ENCODE measurements at regions not wholly inside any gene's neighbourhood (a gene's known extent, or its start where the extent isn't known, plus 50 kb on each side); places are given as distances from the start of the nearest gene placed in this dataset.

DNA sequence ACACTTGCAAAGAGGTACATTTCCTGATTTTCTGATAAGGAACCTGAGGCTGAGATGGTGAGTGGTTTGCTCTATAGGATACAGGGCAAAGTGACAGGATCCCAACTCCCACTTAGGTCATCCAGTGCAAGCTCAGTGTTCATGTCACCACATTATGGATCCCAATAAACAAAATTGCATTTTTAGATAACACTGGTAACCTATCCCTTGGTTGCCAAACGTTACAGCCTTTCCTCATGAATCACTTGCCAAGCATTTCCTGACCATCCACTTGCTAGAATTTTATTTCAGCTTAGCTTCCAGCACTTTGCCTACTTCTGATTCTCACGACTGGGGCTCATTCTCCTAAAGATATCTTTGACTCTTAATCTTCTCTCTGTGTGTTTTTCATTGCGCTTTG lies 131.4 kb upstream of the ODAD2 start:
- TF ChIP-seq CTCF (IDR thresholded peaks at IDR 0.05; ENCODE audit: low read depth, low read length, poor library complexity, severe bottlenecking) (no peak), EZH2phosphoT487 (IDR thresholded peaks at IDR 0.05; ENCODE audit: borderline replicate concordance, low read length) (no peak)
